ENCODE measurements at regions not wholly inside any gene's neighbourhood (a gene's known extent, or its start where the extent isn't known, plus 50 kb on each side); places are given as distances from the start of the nearest gene placed in this dataset.

DNA sequence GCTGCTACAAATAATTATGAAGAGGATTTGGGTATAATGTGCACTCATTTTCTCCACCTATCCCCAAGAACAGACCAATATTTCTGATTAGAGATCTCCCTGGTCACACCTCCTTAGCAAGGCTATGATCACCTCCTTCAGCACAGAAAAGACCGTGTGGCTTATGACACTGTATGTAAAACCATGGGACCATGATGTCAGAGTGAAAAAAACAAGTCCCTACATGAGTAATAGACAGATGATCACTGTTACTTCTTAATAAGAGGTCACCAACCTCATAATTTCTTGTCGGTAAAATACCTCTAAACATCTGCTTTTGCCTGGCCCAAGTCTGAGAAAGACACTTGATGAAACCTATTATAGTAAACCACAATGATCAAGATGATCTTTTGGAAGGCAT lies 330.6 kb upstream of the F9 start:
- DNase-seq, result no peak
- H3K36me3 Mint-ChIP-seq, result no peaks in the 10 kb centered on the region
- peaks cover 52% of the 10 kb centered on the region for H3K27me3 Mint-ChIP-seq
- no peaks in the 10 kb centered on the region for H3K9me3 Mint-ChIP-seq
- no peak overlapping the region for H3K27ac Mint-ChIP-seq
- no peaks in the 10 kb centered on the region for H3K4me1 Mint-ChIP-seq
- H3K4me3 Mint-ChIP-seq, result no peak overlapping the region

DNA sequence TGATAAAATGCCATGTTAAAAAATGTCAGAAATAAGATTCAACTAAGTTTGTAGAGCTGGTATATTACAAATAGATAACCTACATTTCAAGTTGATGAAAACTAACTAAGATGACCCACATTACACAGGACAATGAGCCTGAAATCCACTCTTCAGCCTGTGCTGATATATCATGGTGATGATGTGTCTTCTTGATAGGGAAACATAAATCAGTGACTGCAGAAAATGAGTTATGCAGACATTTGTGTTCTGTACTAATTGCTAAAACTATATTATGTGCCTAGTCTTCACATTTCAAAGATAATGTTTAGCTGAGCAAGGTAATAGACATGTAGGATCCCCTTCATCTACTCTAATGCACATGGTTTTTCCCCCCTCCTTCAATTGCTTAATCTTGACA lies 331.6 kb upstream of the F9 start:
- H3K27me3 Mint-ChIP-seq, result peaks cover 54% of the 10 kb centered on the region

DNA sequence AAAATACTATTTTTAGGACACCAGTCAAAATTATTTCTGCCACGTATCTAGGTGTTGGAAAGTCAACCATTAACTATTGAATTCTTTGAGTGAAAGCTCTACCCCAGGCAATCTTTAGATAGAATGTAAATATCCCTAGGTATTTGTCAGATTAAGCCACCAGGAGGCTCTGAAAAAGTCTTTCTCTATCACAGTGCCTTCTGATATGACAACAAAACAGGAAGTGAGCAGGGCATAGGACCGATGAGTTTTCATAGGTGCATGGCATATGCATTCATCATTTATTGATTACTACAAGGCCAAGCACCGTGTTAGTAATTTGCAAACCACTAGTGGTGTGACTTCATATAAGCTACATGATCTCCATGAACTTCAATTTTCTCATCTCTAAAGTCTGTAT lies 333.6 kb upstream of the F9 start:
- Mint-ChIP-seq H3K4me1 (no peaks in the 10 kb centered on the region), H3K27ac (no peak overlapping the region), H3K36me3 (no peaks in the 10 kb centered on the region), H3K9me3 (no peaks in the 10 kb centered on the region), H3K4me3 (no peak overlapping the region), H3K27me3 (peaks cover 47% of the 10 kb centered on the region)
- DNase-seq, result no peak

More for the DNA sequence above, 331.6 kb upstream of the F9 start:
- Mint-ChIP-seq H3K4me1 (no peaks in the 10 kb centered on the region), H3K27ac (no peak overlapping the region), H3K36me3 (no peaks in the 10 kb centered on the region), H3K9me3 (no peaks in the 10 kb centered on the region), H3K4me3 (no peak overlapping the region)
- DNase-seq, result no peak

- H3K4me1 Mint-ChIP-seq, result no peaks in the 10 kb centered on the region
- H3K36me3 Mint-ChIP-seq, result no peaks in the 10 kb centered on the region
- H3K4me3 Mint-ChIP-seq, result peak overlapping the region; percentile 14
- peak; percentile 6 for DNase-seq
- H3K27me3 Mint-ChIP-seq, result peaks cover 39% of the 10 kb centered on the region
- no peak overlapping the region for H3K27ac Mint-ChIP-seq
- H3K9me3 Mint-ChIP-seq, result no peaks in the 10 kb centered on the region
Observed at GRCh38 chrX:139194571-139195280, 335.8 kb upstream of the F9 start.

- H3K9me3 Mint-ChIP-seq, result no peaks in the 10 kb centered on the region
- H3K27me3 Mint-ChIP-seq, result peaks cover 27% of the 10 kb centered on the region
- H3K36me3 Mint-ChIP-seq, result no peaks in the 10 kb centered on the region
- H3K27ac Mint-ChIP-seq, result no peak overlapping the region
- DNase-seq, result no peak
- H3K4me3 Mint-ChIP-seq, result no peak overlapping the region
- H3K4me1 Mint-ChIP-seq, result no peaks in the 10 kb centered on the region
Observed at GRCh38 chrX:139192386-139192961, 338.1 kb upstream of the F9 start.

DNA sequence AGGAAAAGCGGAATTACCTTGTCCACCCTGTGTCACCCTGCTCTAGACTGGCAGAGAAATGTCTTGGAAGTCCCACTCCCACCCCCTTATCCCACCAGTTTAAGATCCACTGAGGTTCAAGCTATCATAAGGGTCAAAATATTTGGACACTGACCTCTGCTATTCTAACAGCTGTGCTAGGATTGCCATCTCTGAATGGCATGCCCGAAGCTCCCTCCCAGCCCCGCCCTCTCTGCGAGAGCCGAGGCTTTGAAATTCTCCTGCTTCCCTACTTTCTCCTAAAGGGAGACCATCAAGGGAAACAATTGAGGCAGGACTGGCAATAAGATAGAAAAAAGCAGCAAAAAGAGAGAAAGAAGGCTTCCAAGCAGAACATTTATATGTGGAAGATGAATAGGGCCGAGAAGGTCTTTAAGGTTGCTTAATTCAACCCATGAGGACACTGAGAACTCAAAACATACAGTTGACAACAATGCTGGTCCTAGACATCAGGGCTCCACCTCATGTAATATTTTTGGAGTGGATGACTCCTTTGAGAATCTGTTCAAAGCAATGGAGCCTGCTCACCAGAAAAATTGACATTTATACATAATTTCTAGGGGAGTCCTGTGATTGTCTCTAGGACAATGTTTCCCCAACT lies 338.7 kb upstream of the F9 start:
- no peak for DNase-seq
- Mint-ChIP-seq H3K36me3 (no peaks in the 10 kb centered on the region), H3K4me1 (no peaks in the 10 kb centered on the region), H3K27me3 (peaks cover 25% of the 10 kb centered on the region), H3K27ac (no peak overlapping the region), H3K4me3 (no peak overlapping the region), H3K9me3 (no peaks in the 10 kb centered on the region)

DNA sequence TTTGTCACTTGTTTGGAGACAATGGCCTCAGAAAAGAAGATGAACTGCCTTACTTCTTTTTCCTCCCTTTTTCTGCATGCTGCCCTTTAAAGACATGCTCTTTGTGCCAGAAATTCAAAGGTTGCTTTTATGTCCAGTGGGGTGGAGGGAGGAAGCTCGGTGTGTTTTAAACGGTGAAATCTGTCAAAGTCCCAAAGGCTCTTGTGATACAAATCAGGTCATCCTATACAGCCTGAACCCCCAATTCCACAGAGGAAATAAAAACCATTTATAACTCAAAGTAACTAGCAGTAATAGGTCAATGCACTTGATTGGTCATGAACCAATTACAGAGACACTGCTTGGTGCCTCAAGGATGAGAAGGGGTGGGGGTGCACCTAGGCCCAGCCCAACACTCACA lies 339.3 kb upstream of the F9 start:
- H3K27me3 Mint-ChIP-seq, result peaks cover 23% of the 10 kb centered on the region

GRCh38 chrX:139187738-139188137 lies 342.8 kb upstream of the F9 start:
- no peaks in the 10 kb centered on the region for H3K36me3 Mint-ChIP-seq
- no peaks in the 10 kb centered on the region for H3K4me1 Mint-ChIP-seq
- H3K4me3 Mint-ChIP-seq, result no peak overlapping the region
- no peak overlapping the region for H3K27ac Mint-ChIP-seq
- DNase-seq, result no peak
- H3K27me3 Mint-ChIP-seq, result peaks cover 5% of the 10 kb centered on the region
- H3K9me3 Mint-ChIP-seq, result no peaks in the 10 kb centered on the region

More for the DNA sequence above, 339.3 kb upstream of the F9 start:
- no peak overlapping the region for H3K27ac Mint-ChIP-seq
- no peaks in the 10 kb centered on the region for H3K36me3 Mint-ChIP-seq
- no peaks in the 10 kb centered on the region for H3K4me1 Mint-ChIP-seq
- no peaks in the 10 kb centered on the region for H3K9me3 Mint-ChIP-seq
- no peak overlapping the region for H3K4me3 Mint-ChIP-seq
- no peak for DNase-seq

DNA sequence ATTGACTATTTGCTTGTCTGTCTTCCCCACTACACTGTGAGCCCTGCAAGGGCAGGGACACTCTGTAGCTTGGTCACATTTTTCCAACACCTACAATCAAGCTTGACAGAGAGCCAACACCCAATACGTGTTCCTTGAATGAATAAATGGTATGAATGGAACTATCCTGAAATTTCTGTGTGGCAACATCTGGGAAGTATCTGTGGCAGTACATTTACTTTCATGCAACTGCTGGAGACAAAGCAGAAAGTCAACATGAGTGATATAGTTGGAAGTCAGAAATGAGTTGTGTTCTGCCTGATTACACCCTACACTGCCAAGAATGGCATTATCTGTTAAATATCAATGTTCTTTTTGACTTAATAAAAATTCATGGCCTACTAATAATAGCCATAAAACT lies 343.5 kb upstream of the F9 start:
- Mint-ChIP-seq H3K9me3 (no peaks in the 10 kb centered on the region), H3K36me3 (no peaks in the 10 kb centered on the region), H3K27me3 (peaks cover 5% of the 10 kb centered on the region), H3K27ac (no peak overlapping the region), H3K4me3 (no peak overlapping the region), H3K4me1 (no peaks in the 10 kb centered on the region)
- DNase-seq, result no peak

DNA sequence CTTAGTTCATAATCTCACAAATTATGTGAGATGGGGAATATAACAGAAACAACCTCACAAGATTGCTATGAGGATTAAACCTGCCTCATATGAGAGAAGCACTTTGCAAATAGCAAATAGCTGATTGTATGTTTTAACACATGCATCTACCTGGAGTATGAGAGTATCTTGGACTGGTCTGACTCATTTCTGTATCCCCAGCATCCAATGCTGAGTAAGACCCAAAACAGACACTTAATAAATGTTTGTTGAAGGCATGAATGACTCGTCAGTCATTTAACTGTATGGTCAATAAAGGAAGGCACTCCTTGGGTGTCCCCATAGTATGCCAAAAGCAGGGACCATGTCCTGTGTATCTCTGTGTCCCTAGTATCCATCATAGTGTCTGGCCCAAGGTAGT lies 350.9 kb upstream of the F9 start:
- no peak for DNase-seq
- Mint-ChIP-seq H3K4me3 (no peak overlapping the region), H3K27me3 (no peaks in the 10 kb centered on the region), H3K9me3 (peaks cover 1% of the 10 kb centered on the region), H3K36me3 (no peaks in the 10 kb centered on the region), H3K27ac (no peak overlapping the region), H3K4me1 (no peaks in the 10 kb centered on the region)

DNA sequence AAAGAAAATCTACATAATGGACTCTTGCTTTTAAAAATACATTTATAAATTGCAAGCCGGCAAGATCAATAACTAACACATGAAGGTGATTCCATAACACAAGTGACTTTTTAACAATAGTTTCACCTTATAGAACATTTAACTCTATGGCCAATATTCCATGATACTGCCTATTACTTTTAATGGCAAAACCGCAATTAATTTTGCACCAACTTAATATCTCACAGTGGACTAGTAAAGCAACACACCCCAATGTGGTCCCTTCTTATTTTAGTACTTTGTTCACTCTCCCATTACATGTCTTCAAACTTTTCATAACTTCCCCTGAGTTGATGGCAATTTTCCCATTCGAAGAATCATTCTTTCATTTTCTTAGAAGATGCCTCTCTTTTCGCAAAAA lies 351.6 kb upstream of the F9 start:
- DNase-seq, result no peak
- H3K4me1 Mint-ChIP-seq, result no peaks in the 10 kb centered on the region
- no peaks in the 10 kb centered on the region for H3K27me3 Mint-ChIP-seq
- H3K4me3 Mint-ChIP-seq, result no peak overlapping the region
- H3K27ac Mint-ChIP-seq, result no peak overlapping the region
- H3K36me3 Mint-ChIP-seq, result no peaks in the 10 kb centered on the region
- peaks cover 1% of the 10 kb centered on the region for H3K9me3 Mint-ChIP-seq

- no peaks in the 10 kb centered on the region for H3K4me1 Mint-ChIP-seq
- peaks cover 1% of the 10 kb centered on the region for H3K9me3 Mint-ChIP-seq
- H3K4me3 Mint-ChIP-seq, result no peak overlapping the region
- H3K36me3 Mint-ChIP-seq, result no peaks in the 10 kb centered on the region
- H3K27me3 Mint-ChIP-seq, result no peaks in the 10 kb centered on the region
- H3K27ac Mint-ChIP-seq, result no peak overlapping the region
- no peak for DNase-seq
Observed at GRCh38 chrX:139172731-139173130, 357.8 kb upstream of the F9 start.

- no peaks in the 10 kb centered on the region for H3K36me3 Mint-ChIP-seq
- H3K4me1 Mint-ChIP-seq, result no peaks in the 10 kb centered on the region
- H3K9me3 Mint-ChIP-seq, result no peaks in the 10 kb centered on the region
- DNase-seq, result no peak
- H3K4me3 Mint-ChIP-seq, result no peak overlapping the region
- H3K27ac Mint-ChIP-seq, result no peak overlapping the region
- no peaks in the 10 kb centered on the region for H3K27me3 Mint-ChIP-seq
Observed at GRCh38 chrX:139170526-139171173, 359.9 kb upstream of the F9 start.

DNA sequence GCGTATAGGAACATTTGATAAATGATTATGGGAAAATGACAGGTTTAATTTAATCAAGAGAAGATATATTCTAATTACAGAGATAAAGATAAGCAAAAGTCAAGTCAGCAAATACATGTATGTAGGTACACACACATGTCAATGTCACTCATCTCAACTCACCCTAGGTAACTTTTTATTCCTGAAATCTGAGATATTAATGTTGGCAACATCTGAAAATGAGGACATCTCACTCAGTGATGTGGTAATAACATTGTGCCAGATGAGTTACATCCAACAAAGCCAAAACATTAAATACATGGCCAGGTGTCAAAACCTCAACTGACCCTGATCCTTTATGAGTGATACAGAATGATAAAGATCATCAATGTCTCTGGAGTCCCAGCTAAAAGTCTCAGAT lies 363.3 kb upstream of the F9 start:
- no peaks in the 10 kb centered on the region for H3K27me3 Mint-ChIP-seq
- H3K36me3 Mint-ChIP-seq, result no peaks in the 10 kb centered on the region
- no peak for DNase-seq
- H3K4me1 Mint-ChIP-seq, result no peaks in the 10 kb centered on the region
- H3K9me3 Mint-ChIP-seq, result no peaks in the 10 kb centered on the region
- no peak overlapping the region for H3K4me3 Mint-ChIP-seq
- no peak overlapping the region for H3K27ac Mint-ChIP-seq

DNA sequence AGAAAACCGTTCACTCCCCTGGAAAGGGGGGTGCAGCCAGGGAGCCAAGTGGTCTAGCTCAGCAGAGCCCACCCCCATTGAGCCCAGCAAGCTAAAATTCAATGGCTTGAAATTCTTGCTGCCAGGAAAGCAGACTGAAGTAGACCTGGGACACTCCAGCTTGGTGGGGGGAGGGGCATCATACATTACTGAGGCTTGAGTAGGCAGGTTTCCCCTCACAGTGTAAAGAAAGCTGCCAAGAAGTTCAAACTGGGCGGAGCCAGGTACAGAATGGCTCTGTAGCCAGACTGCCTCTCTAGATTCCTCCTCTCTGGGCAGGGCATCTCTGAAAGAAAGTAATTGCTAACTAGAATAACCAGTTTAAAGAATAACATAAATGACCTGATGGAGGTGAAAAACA lies 372.3 kb upstream of the F9 start:
- H3K4me1 Mint-ChIP-seq, result no peaks in the 10 kb centered on the region
- no peak overlapping the region for H3K4me3 Mint-ChIP-seq
- no peaks in the 10 kb centered on the region for H3K36me3 Mint-ChIP-seq
- no peaks in the 10 kb centered on the region for H3K27me3 Mint-ChIP-seq
- peaks cover 6% of the 10 kb centered on the region for H3K9me3 Mint-ChIP-seq
- H3K27ac Mint-ChIP-seq, result no peak overlapping the region
- DNase-seq, result no peak

Measured in activated naive CD8-positive, alpha-beta T cell treated with anti-CD3 and anti-CD28 coated beads for 36 hours (primary cell).